Gastrocnemius medialis (tissue), 4 donors: ENCODE measurements at regions not wholly inside any gene's neighbourhood (a gene's known extent, or its start where the extent isn't known, plus 50 kb on each side); places are given as distances from the start of the nearest gene placed in this dataset.

Experiments
- CTCF ChIP-seq, 5 experiments: fragments of 450-650 bp in 3 of 5; fragments of 200-600 bp in 2 of 5; sonication (generic) in 2 of 5; IDR thresholded peaks in 4 of 5; conservative IDR thresholded peaks in 1 of 5; 1 replicate in 4 of 5; 2 replicates in 1 of 5; pipeline ENCODE4 v1.5.1; 2016 to 2019; ENCODE audit warnings: antibody characterized with exemption in 5 of 5, mild to moderate bottlenecking in 3 of 5, moderate library complexity in 3 of 5
- POLR2A ChIP-seq, 2 donors: fragments of 450-650 bp; IDR thresholded peaks; one replicate each; pipeline ENCODE4 v1.6.1; 2017; ENCODE audit warnings: antibody characterized with exemption in 2 of 2, mild to moderate bottlenecking in 2 of 2, moderate library complexity in 2 of 2

GRCh38 chr3:124157748-124158147 lies 165.8 kb upstream of the ROPN1 start:
- TF ChIP-seq POLR2A (IDR thresholded peaks at IDR 0.05) (no peak), CTCF (IDR thresholded peaks at IDR 0.05 in 4 of 5, conservative IDR thresholded peaks at IDR 0.05 in 1 of 5) (no peak)
